ENCODE measurements at regions not wholly inside any gene's neighbourhood (a gene's known extent, or its start where the extent isn't known, plus 50 kb on each side); places are given as distances from the start of the nearest gene placed in this dataset.

DNA sequence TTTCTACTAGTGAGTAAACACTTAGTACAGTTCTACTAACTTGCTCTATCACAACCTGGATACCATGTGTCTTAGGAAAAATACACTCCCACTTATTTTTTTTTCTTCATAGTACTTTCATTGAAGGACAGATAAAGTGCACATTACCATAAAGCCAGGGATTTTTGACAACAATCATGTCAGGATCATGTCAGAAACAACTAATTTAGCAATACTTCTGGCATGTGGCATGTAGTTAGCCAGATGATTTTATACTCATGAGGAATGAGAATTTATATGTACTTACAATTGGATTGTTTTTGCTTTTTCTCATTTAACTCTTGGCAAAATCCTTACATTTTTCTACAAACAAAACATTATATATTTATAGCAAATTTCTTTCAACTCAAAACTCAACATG lies 630.7 kb upstream of the GRM3 start:
- TF ChIP-seq, protein P1, sequence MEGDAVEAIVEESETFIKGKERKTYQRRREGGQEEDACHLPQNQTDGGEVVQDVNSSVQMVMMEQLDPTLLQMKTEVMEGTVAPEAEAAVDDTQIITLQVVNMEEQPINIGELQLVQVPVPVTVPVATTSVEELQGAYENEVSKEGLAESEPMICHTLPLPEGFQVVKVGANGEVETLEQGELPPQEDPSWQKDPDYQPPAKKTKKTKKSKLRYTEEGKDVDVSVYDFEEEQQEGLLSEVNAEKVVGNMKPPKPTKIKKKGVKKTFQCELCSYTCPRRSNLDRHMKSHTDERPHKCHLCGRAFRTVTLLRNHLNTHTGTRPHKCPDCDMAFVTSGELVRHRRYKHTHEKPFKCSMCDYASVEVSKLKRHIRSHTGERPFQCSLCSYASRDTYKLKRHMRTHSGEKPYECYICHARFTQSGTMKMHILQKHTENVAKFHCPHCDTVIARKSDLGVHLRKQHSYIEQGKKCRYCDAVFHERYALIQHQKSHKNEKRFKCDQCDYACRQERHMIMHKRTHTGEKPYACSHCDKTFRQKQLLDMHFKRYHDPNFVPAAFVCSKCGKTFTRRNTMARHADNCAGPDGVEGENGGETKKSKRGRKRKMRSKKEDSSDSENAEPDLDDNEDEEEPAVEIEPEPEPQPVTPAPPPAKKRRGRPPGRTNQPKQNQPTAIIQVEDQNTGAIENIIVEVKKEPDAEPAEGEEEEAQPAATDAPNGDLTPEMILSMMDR (conservative IDR thresholded peaks at IDR 0.05; ENCODE audit: low read length): no peak
- TF ChIP-seq EZH2phosphoT487 (IDR thresholded peaks at IDR 0.05; ENCODE audit: borderline replicate concordance): no peak

DNA sequence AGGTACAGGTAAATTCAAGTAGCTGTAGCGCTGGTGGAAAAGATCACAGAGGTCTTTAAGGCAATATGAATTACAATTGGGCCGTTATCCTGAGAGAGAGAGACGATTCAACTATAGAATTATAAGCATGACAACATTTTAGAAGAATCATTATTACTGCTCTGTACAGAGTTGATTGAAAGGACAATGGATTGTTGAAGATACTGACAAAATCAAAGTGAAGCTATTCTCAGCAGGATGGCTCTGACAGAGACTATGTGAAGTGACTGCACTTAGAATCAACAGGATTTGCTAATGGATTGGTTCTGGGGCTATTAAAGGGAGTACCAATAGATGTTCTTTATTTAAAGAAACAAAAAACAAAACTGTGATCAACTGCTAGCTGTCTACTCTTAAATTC lies 634.8 kb upstream of the GRM3 start:
- H3K27me3 ChIP-seq (ENCODE audit: insufficient read depth, low read length, poor library complexity, severe bottlenecking): no peaks in the 10 kb centered on the region
- H3K4me3 ChIP-seq (ENCODE audit: low read length, poor library complexity, severe bottlenecking): no peak overlapping the region
- H3K9me2 ChIP-seq (replicated peaks; ENCODE audit: low read depth, low read length): no peaks in the 10 kb centered on the region
- H4K20me1 ChIP-seq (ENCODE audit: insufficient read depth, low read length, poor library complexity, severe bottlenecking): no peaks in the 10 kb centered on the region
- H3F3A ChIP-seq (ENCODE audit: low read depth): no peaks in the 10 kb centered on the region
- H3K9ac ChIP-seq (ENCODE audit: low read depth, low read length, poor library complexity, severe bottlenecking): no peak overlapping the region
- no peak overlapping the region for H2AFZ ChIP-seq (ENCODE audit: low read length)
- no peaks in the 10 kb centered on the region for H3K79me2 ChIP-seq (ENCODE audit: insufficient read depth, low read length)
- H3K4me1 ChIP-seq (ENCODE audit: insufficient read depth, low read length, poor library complexity, severe bottlenecking): no peaks in the 10 kb centered on the region
- H3K4me2 ChIP-seq (ENCODE audit: low read depth, low read length, poor library complexity, severe bottlenecking): no peak overlapping the region
- TF ChIP-seq EZH2phosphoT487 (IDR thresholded peaks at IDR 0.05; ENCODE audit: borderline replicate concordance): no peak
- TF ChIP-seq, protein P1 (conservative IDR thresholded peaks at IDR 0.05; ENCODE audit: low read length): no peak
- no peaks in the 10 kb centered on the region for H3K9me3 ChIP-seq (ENCODE audit: insufficient read depth, low read depth, low read length)
- H3K36me3 ChIP-seq (ENCODE audit: insufficient read depth, low read length): no peaks in the 10 kb centered on the region

More for the DNA sequence above, 630.7 kb upstream of the GRM3 start:
- Histone ChIP-seq H3K36me3 (ENCODE audit: insufficient read depth, low read length) (no peaks in the 10 kb centered on the region), H3F3A (ENCODE audit: low read depth) (no peaks in the 10 kb centered on the region), H3K9me2 (replicated peaks; ENCODE audit: low read depth, low read length) (no peaks in the 10 kb centered on the region), H4K20me1 (ENCODE audit: insufficient read depth, low read length, poor library complexity, severe bottlenecking) (no peaks in the 10 kb centered on the region), H3K79me2 (ENCODE audit: insufficient read depth, low read length) (no peaks in the 10 kb centered on the region), H2AFZ (ENCODE audit: low read length) (no peak overlapping the region), H3K27me3 (ENCODE audit: insufficient read depth, low read length, poor library complexity, severe bottlenecking) (no peaks in the 10 kb centered on the region), H3K9ac (ENCODE audit: low read depth, low read length, poor library complexity, severe bottlenecking) (no peak overlapping the region), H3K9me3 (ENCODE audit: insufficient read depth, low read depth, low read length) (no peaks in the 10 kb centered on the region), H3K4me3 (ENCODE audit: low read length, poor library complexity, severe bottlenecking) (no peak overlapping the region), H3K4me1 (ENCODE audit: insufficient read depth, low read length, poor library complexity, severe bottlenecking) (no peaks in the 10 kb centered on the region), H3K4me2 (ENCODE audit: low read depth, low read length, poor library complexity, severe bottlenecking) (no peak overlapping the region)

DNA sequence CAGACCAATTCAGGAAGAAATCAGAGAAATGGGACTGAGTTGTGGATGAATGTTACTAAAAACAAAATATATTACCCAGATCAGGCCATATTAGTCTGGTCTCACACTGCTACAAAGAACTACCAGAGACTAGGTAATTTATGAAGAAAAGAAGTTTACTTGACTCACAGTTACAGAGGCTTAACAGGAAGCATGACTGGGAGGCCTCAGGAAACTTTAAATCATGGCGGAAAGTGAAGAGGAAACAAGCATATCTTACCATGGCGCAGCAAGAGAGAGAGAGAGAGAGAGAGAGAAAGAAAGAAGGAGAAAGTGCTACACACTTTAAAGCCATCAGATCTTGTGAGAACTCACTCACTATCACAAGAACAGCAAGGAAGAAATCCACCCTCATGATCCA lies 636.8 kb upstream of the GRM3 start:
- H3K9me2 ChIP-seq (replicated peaks; ENCODE audit: low read depth, low read length): no peaks in the 10 kb centered on the region
- no peaks in the 10 kb centered on the region for H3F3A ChIP-seq (ENCODE audit: low read depth)
- H4K20me1 ChIP-seq (ENCODE audit: insufficient read depth, low read length, poor library complexity, severe bottlenecking): no peaks in the 10 kb centered on the region
- no peaks in the 10 kb centered on the region for H3K27me3 ChIP-seq (ENCODE audit: insufficient read depth, low read length, poor library complexity, severe bottlenecking)
- H3K4me3 ChIP-seq (ENCODE audit: low read length, poor library complexity, severe bottlenecking): no peak overlapping the region
- H3K9me3 ChIP-seq (ENCODE audit: insufficient read depth, low read depth, low read length): no peaks in the 10 kb centered on the region
- no peaks in the 10 kb centered on the region for H3K4me1 ChIP-seq (ENCODE audit: insufficient read depth, low read length, poor library complexity, severe bottlenecking)
- no peak for TF ChIP-seq EZH2phosphoT487 (IDR thresholded peaks at IDR 0.05; ENCODE audit: borderline replicate concordance)
- TF ChIP-seq, protein P1 (conservative IDR thresholded peaks at IDR 0.05; ENCODE audit: low read length): no peak
- H3K36me3 ChIP-seq (ENCODE audit: insufficient read depth, low read length): no peaks in the 10 kb centered on the region
- no peaks in the 10 kb centered on the region for H3K79me2 ChIP-seq (ENCODE audit: insufficient read depth, low read length)
- no peak overlapping the region for H2AFZ ChIP-seq (ENCODE audit: low read length)
- H3K9ac ChIP-seq (ENCODE audit: low read depth, low read length, poor library complexity, severe bottlenecking): no peak overlapping the region
- H3K4me2 ChIP-seq (ENCODE audit: low read depth, low read length, poor library complexity, severe bottlenecking): no peak overlapping the region

Measured in Loucy (cell line).